GM12878 (cell line): ENCODE measurements at regions not wholly inside any gene's neighbourhood (a gene's known extent, or its start where the extent isn't known, plus 50 kb on each side); places are given as distances from the start of the nearest gene placed in this dataset.

Source experiments
- ATAC-seq: fragments of 200-7000 bp; cut with Tn5 transposase; 3 replicates; pipeline ENCODE4 v1.9.1; 2020; ENCODE audit warnings: mild to moderate bottlenecking, moderate library complexity
- BruUV-seq: library from RNA; stranded (reverse); fragments of 400-500 nt; replicated peaks from 2 replicates; lab custom pipeline; 2021; lab: Mats Ljungman, UMichigan
- CTCF ChIA-PET: fragments of 300-600 bp; sonication (Branson Sonifier 250); formaldehyde crosslinking; extraction: SDS; loops from one replicate; lab custom pipeline; 2021; ENCODE audit warnings: inconsistent platforms; lab: Yijun Ruan, JAX
- POLR2A ChIA-PET: fragments of 350-600 bp; formaldehyde crosslinking; extraction: SDS; loops from one replicate; lab custom pipeline; 2021; ENCODE audit warnings: inconsistent platforms; lab: Charles Lee
- RAD21 ChIA-PET: fragments of 300-600 bp; sonication (Branson Sonifier 250); formaldehyde crosslinking; loops from one replicate; lab custom pipeline; 2023; ENCODE audit warnings: antibody characterized with exemption; ENCODE audit not compliant: unreplicated experiment; lab: Charles Lee
- SMC1A ChIA-PET: fragments of 300-600 bp; sonication (Branson Sonifier 250); formaldehyde crosslinking; loops from one replicate; lab custom pipeline; 2023; ENCODE audit not compliant: unreplicated experiment, uncharacterized antibody; lab: Charles Lee
- DNase-seq: peaks from one replicate; pipeline ENCODE4 v3.0.0-alpha.2; 2011; ENCODE audit warnings: low read depth, low spot score
- FAIRE-seq: peaks from 3 replicates; lab custom pipeline; 2011; peaks lifted over from hg19 to GRCh38; lab: Jason Lieb, UNC
- H2AFZ ChIP-seq: 2 replicates; pipeline ENCODE4 v1.6.0; 2011; ENCODE audit warnings: low read depth, low read length, control low read depth; ENCODE audit not compliant: control insufficient read depth
- H3K27ac ChIP-seq: 2 replicates; pipeline ENCODE4 v1.5.1; 2011; ENCODE audit warnings: control low read depth; ENCODE audit not compliant: control insufficient read depth, insufficient read depth
- H3K27me3 ChIP-seq, 2 experiments: replicated peaks in 1 of 2; 2 replicates each; pipeline versions ENCODE4 v1.6.0 to v1.6.1; 2011; ENCODE audit warnings: low read length in 1 of 2; ENCODE audit not compliant: control insufficient read depth in 2 of 2, insufficient read depth in 2 of 2
- H3K36me3 ChIP-seq, 2 experiments: 2 replicates each; pipeline ENCODE4 v1.5.1; 2011; ENCODE audit warnings: low read length in 1 of 2; ENCODE audit not compliant: control insufficient read depth in 2 of 2, insufficient read depth in 2 of 2
- H3K4me1 ChIP-seq: 2 replicates; pipeline ENCODE4 v1.6.1; 2011; ENCODE audit warnings: mild to moderate bottlenecking, low read length, moderate library complexity, mixed read lengths; ENCODE audit not compliant: control insufficient read depth, insufficient read depth
- H3K4me2 ChIP-seq: 2 replicates; pipeline ENCODE4 v1.6.0; 2011; ENCODE audit warnings: control low read depth; ENCODE audit not compliant: control insufficient read depth, insufficient read depth
- H3K4me3 ChIP-seq: fragments of 200-600 bp; sonication (generic); 2 replicates; pipeline ENCODE4 v1.5.1; 2016
- H3K79me2 ChIP-seq: 2 replicates; pipeline ENCODE4 v1.6.0; 2011; ENCODE audit warnings: low read length; ENCODE audit not compliant: control insufficient read depth, insufficient read depth
- H3K9ac ChIP-seq: 2 replicates; pipeline ENCODE4 v1.8.0; 2011; ENCODE audit warnings: low read length, control low read depth, mixed read lengths; ENCODE audit not compliant: control insufficient read depth, insufficient read depth
- H3K9me3 ChIP-seq: replicated peaks from 3 replicates; pipeline ENCODE4 v1.5.1; 2011; ENCODE audit warnings: mild to moderate bottlenecking, low read length; ENCODE audit not compliant: control insufficient read depth, insufficient read depth
- H4K20me1 ChIP-seq: 2 replicates; pipeline ENCODE4 v1.6.0; 2011; ENCODE audit not compliant: control insufficient read depth, insufficient read depth
- BACH1 ChIP-seq: fragments of 450-650 bp; IDR thresholded peaks from 2 replicates; pipeline ENCODE4 v1.6.1; 2017; ENCODE audit warnings: mild to moderate bottlenecking, borderline replicate concordance
- BCL3 ChIP-seq: IDR thresholded peaks from 2 replicates; pipeline ENCODE4 v1.6.1; 2011; ENCODE audit warnings: borderline replicate concordance, low read depth, mild to moderate bottlenecking, moderate library complexity, low read length; ENCODE audit not compliant: insufficient read depth, poor library complexity, severe bottlenecking
- BMI1 ChIP-seq: fragments of 450-650 bp; IDR thresholded peaks from 2 replicates; pipeline ENCODE4 v1.6.1; 2016; ENCODE audit warnings: mild to moderate bottlenecking, moderate library complexity, borderline replicate concordance
- EGR1 ChIP-seq, 2 experiments: IDR thresholded peaks; 1 replicate in 1 of 2; 2 replicates in 1 of 2; pipeline ENCODE4 v1.6.1; 2011 to 2012; ENCODE audit warnings: low read depth in 2 of 2, low read length in 2 of 2, borderline replicate concordance in 1 of 2, mild to moderate bottlenecking in 1 of 2, moderate library complexity in 1 of 2
- IKZF1 ChIP-seq: fragments of 450-650 bp; conservative IDR thresholded peaks from 2 replicates; pipeline ENCODE4 v1.6.1; 2017; ENCODE audit warnings: antibody characterized with exemption, mild to moderate bottlenecking
- MLLT1 ChIP-seq: fragments of 450-650 bp; IDR thresholded peaks from 2 replicates; pipeline ENCODE4 v1.6.1; 2016; ENCODE audit warnings: mild to moderate bottlenecking
- MYC ChIP-seq: IDR thresholded peaks from 2 replicates; pipeline ENCODE4 v1.6.1; 2011; ENCODE audit warnings: mild to moderate bottlenecking, low read length, moderate library complexity, inconsistent platforms; ENCODE audit not compliant: insufficient read depth, insufficient replicate concordance, insufficient read length, severe bottlenecking
- NFXL1 ChIP-seq: fragments of 450-650 bp; IDR thresholded peaks from 2 replicates; pipeline ENCODE4 v1.6.1; 2017; ENCODE audit warnings: antibody characterized with exemption, mild to moderate bottlenecking, borderline replicate concordance
- NR2C1 ChIP-seq: fragments of 450-650 bp; IDR thresholded peaks from 2 replicates; pipeline ENCODE4 v1.6.1; 2017; ENCODE audit warnings: antibody characterized with exemption, mild to moderate bottlenecking, moderate library complexity
- NRF1 ChIP-seq: conservative IDR thresholded peaks from 2 replicates; pipeline ENCODE4 v1.6.1; 2011; ENCODE audit warnings: mild to moderate bottlenecking, low read depth, low read length, improper control_type of control experiment
- RAD51 ChIP-seq: fragments of 450-650 bp; IDR thresholded peaks from 2 replicates; pipeline ENCODE4 v1.6.1; 2016; ENCODE audit warnings: moderate library complexity, mild to moderate bottlenecking, inconsistent platforms
- RELA ChIP-seq: fragments of 450-650 bp; IDR thresholded peaks from 2 replicates; pipeline ENCODE4 v1.8.0; 2014; ENCODE audit warnings: borderline replicate concordance; ENCODE audit not compliant: partially characterized antibody
- RFX5 ChIP-seq: IDR thresholded peaks from 2 replicates; pipeline ENCODE4 v1.6.1; 2011; ENCODE audit warnings: low read depth, low read length, improper control_type of control experiment
- SMC3 ChIP-seq: IDR thresholded peaks from 2 replicates; pipeline ENCODE4 v1.6.1; 2011; ENCODE audit warnings: low read length, improper control_type of control experiment, borderline replicate concordance
- SP1 ChIP-seq: IDR thresholded peaks from one replicate; pipeline ENCODE4 v1.6.1; 2011; ENCODE audit warnings: low read depth, low read length
- SRF ChIP-seq, 2 experiments: IDR thresholded peaks; 2 replicates each; pipeline ENCODE4 v1.6.1; 2011; ENCODE audit warnings: low read depth in 2 of 2, low read length in 2 of 2, mild to moderate bottlenecking in 1 of 2, moderate library complexity in 1 of 2
- TBL1XR1 ChIP-seq: IDR thresholded peaks from 2 replicates; pipeline ENCODE4 v1.6.1; 2012; ENCODE audit warnings: low read depth, low read length, improper control_type of control experiment
- WGBS: methylation state at CpG from one replicate; pipeline ENCODE4 v1.1.6; 2016; ENCODE audit warnings: low lambda C conversion rate; ENCODE audit not compliant: insufficient replicate concordance, insufficient coverage; ENCODE audit errors: missing lambda C conversion rate; 5-methylcytosine and 5-hydroxymethylcytosine counted together
- in situ Hi-C: fragments of 300-500 bp; cut with MboI; formaldehyde crosslinking; loops from 9 replicates; pipeline ENCODE4 v1.14.3; 2018; ENCODE audit warnings: mixed read lengths
- intact Hi-C: fragments of 100-400 bp; cut with micrococcal nuclease; formaldehyde crosslinking; loops from one replicate; pipeline ENCODE4 v1.14.2; 2022; ENCODE audit not compliant: unreplicated experiment
- TF ChIP-seq, protein P1 (sequence below): IDR thresholded peaks from 2 replicates; pipeline ENCODE4 v1.6.1; 2011; ENCODE audit warnings: low read depth, low read length, improper control_type of control experiment, borderline replicate concordance

DNA sequence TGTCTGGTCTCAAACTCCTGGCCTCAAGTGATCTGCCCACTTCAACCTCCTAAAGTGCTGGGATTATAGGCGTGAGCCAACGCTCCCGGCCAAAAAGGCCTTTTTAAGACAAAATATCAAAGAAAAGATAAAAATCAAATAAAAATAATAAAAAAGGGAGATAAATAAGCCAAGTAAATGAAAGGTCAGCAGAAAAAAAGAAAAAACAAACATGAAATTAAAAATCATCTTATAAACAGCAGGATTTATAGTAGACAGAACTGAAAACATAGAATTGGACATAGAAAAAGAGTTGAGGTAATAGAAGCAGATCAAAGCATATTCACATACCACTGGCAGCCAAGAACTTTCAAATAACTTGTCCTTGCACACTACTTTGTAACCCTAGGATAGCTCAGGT lies 983.4 kb downstream of the ROBO2 start:
- RAD21 ChIA-PET, result no interaction called here
- no peak overlapping the region for H2AFZ ChIP-seq
- TF ChIP-seq BACH1, result no peak
- TF ChIP-seq RELA, result no peak
- TF ChIP-seq BMI1, result no peak
- TF ChIP-seq, protein P1, sequence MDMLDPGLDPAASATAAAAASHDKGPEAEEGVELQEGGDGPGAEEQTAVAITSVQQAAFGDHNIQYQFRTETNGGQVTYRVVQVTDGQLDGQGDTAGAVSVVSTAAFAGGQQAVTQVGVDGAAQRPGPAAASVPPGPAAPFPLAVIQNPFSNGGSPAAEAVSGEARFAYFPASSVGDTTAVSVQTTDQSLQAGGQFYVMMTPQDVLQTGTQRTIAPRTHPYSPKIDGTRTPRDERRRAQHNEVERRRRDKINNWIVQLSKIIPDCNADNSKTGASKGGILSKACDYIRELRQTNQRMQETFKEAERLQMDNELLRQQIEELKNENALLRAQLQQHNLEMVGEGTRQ, result no peak
- TF ChIP-seq NFXL1, result no peak
- TF ChIP-seq MLLT1, result no peak
- TF ChIP-seq NR2C1, result no peak
- TF ChIP-seq TBL1XR1, result no peak
- TF ChIP-seq SRF (IDR thresholded peaks at IDR 0.05; ENCODE audit: low read depth in 2 of 2, low read length in 2 of 2), result no peak
- no peak for TF ChIP-seq EGR1 (IDR thresholded peaks at IDR 0.05; ENCODE audit: borderline replicate concordance in 1 of 2, low read depth in 2 of 2, low read length in 2 of 2)
- TF ChIP-seq SP1, result no peak
- no peak for TF ChIP-seq SMC3
- no peak for TF ChIP-seq RFX5
- TF ChIP-seq RAD51, result no peak
- no peak for TF ChIP-seq NRF1
- TF ChIP-seq IKZF1, result no peak
- TF ChIP-seq MYC, result no peak
- TF ChIP-seq BCL3, result no peak
- H3K9ac ChIP-seq, result no peak overlapping the region
- no peak overlapping the region for H3K4me3 ChIP-seq
- no peaks in the 10 kb centered on the region for H3K79me2 ChIP-seq
- no peaks in the 10 kb centered on the region for H4K20me1 ChIP-seq
- H3K27me3 ChIP-seq, result no peaks in the 10 kb centered on the region
- POLR2A ChIA-PET, result no interaction called here
- 63% methylated on average over 3 of the region's 3 CpGs for WGBS
- intact Hi-C loops (no loop called here), in situ Hi-C loops (no loop called here)
- SMC1A ChIA-PET, result interaction anchor here (0.7 kb wide), 1 partner anchor 12 kb away, joined by 3 read pairs; no protein-coding TSS in a partner anchor
- ATAC-seq, result no peak
- no peaks in the 10 kb centered on the region for H3K36me3 ChIP-seq
- BruUV-seq, result no TSS peak
- no peaks in the 10 kb centered on the region for H3K9me3 ChIP-seq
- H3K27ac ChIP-seq, result no peak overlapping the region
- no peaks in the 10 kb centered on the region for H3K4me1 ChIP-seq
- no peak for FAIRE-seq
- DNase-seq, result no peak
- CTCF ChIA-PET, result interaction anchor here (1.7 kb wide), 1 partner anchor 21 kb away, joined by 4 read pairs; no protein-coding TSS in a partner anchor
- no peak overlapping the region for H3K4me2 ChIP-seq
